HG02943 (cell line): ENCODE measurements at regions not wholly inside any gene's neighbourhood (a gene's known extent, or its start where the extent isn't known, plus 50 kb on each side); places are given as distances from the start of the nearest gene placed in this dataset.
"Not testable (repeated sequence)": the region's sequence is repeated elsewhere in the genome, so short reads cannot be mapped to it uniquely, and the experiment has no call there.

Experiments used
- ATAC-seq: cut with Tn5 transposase; IDR thresholded peaks from one replicate; pipeline ENCODE4 v1.9.1; 2021; ENCODE audit warnings: mild to moderate bottlenecking, low read depth, moderate library complexity; ENCODE audit not compliant: unreplicated experiment

DNA sequence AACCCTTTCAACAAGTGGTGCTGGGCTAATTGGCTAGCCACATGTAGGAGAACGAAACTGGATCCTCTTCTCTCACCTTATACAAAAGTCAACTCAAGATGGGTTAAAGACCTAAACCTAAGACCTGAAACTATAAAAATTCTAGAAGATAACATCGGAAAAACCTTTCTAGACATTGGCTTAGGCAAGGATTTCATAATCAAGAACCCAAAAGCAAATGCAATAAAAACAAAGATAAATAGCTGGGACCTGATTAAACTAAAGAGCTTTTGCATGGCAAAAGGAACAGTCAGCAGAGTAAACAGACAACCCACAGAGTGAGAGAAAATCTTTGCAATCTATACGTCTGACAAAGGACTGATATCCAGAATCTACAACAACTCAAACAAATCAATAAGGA, 571.1 kb downstream of the BNC2 start:
- ATAC-seq, result not testable (repeated sequence)

DNA sequence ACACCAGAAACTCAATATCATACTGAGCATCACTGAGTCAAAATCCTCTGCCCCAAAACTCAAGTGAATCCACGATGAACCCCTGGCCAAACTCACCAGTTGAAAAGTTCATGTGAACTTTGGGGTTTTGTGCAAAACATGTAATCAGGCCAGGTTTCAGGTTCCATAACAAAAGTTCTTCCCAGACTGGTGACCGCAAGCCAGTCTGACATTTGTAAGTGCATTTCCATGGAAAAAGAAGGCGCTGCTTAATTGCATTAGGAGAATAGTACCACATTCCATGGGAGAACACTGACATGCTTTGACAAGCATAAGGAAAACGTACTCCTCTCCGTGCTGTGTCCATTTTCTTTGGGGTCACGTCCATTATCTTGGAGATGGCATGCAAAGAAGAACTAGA, 567.0 kb downstream of the BNC2 start:
- ATAC-seq, result no peak

DNA sequence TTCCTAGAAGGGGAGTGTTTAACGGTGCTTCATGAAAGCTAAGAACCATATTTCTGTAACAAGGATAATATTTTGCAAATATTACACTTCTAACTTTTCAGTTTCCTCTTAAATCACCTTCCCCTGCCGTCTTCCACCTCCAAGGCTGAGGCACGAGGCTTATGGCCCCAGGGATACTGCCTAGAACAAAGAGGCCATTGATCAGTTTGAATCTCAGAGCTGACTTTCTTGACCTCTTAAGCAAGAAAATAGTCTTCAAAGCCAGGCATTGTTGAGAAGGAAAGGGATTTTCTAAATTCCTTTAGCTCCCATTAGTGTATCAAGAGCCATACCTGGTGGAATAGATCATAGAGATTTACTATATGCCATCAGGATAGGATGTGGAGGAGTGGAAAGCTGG, 566.2 kb downstream of the BNC2 start:
- ATAC-seq, result no peak

DNA sequence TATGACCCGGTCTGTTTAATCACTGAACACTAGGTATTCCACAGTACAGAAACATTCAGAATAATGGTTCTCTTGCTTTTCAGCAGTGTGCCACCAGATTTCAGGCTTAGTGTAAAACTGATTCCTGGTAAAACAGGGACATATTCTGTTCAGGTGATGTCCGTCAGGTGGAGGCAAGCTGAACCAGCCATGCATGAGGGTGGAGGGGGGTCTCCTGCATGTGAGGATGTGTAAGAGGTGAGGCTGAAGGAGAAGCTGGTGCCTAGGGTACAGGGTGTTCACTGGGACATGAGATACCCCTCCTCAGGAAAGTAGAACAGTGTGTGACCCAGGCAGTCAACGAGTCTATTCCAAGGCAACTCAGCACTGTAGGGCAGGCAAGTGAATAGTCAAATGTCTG, 563.9 kb downstream of the BNC2 start:
- no peak for ATAC-seq

DNA sequence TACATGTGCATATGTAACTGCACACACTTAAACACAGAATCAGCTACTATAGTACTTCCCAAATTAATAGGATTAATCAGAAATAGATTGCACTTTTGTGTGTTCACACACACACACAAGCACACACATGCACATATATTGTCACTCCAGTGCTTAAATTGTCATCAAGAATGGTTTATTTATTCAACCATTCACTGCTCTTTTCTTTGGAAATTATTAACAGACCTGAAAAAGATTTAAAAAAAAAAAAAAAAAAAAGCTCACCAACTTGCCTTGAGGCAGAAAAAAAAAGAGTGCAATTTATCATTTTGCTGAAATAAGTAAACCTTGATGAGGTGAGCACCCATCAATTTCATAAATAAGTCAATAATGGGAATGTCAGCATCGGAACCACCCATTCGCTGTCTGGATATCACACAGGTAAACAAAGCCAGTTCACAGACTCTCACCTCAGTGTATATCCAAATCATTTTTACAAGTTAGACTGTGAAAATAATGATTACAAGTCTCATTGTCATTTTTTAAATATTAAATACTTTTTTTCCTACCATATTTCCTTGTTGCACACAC, 562.8 kb downstream of the BNC2 start:
- no peak for ATAC-seq

DNA sequence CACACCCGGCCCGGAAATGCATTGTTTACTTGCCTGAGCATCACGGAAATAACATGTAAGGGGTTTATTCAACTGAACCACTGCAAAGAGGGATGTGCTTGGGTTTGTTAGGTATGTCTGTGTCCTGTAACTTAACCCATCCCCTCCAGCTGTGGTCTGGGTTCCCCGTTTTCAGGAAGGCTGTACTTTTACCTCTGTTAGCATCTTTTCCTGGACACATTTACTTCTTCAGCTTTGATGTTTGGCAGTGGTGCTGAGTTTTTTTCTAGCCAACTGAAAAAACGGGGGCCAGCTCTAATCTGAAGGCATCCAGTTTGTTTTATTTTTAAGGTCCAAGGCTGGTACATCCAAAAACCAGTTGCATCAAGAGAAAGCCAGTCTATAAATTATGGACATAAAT, 561.8 kb downstream of the BNC2 start:
- ATAC-seq, result no peak

DNA sequence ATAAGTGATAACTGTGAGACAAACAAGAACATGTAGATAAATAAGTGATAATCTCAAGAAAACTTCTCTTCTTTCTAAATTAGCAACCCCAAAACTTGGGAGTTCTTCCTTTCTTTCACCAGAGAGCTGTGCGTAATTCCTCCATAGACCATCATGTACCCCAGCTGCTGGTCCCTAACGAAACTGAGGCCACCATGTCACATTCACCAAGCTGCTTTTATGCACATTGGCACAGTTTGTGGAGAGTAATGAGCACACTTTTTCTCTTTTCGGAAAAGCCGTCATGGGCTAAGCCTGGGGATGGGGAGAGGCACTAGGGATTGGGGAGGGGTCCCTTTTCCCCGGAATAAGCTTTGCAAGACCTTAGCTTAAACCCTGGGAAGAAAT, 561.4 kb downstream of the BNC2 start:
- ATAC-seq, result no peak

DNA sequence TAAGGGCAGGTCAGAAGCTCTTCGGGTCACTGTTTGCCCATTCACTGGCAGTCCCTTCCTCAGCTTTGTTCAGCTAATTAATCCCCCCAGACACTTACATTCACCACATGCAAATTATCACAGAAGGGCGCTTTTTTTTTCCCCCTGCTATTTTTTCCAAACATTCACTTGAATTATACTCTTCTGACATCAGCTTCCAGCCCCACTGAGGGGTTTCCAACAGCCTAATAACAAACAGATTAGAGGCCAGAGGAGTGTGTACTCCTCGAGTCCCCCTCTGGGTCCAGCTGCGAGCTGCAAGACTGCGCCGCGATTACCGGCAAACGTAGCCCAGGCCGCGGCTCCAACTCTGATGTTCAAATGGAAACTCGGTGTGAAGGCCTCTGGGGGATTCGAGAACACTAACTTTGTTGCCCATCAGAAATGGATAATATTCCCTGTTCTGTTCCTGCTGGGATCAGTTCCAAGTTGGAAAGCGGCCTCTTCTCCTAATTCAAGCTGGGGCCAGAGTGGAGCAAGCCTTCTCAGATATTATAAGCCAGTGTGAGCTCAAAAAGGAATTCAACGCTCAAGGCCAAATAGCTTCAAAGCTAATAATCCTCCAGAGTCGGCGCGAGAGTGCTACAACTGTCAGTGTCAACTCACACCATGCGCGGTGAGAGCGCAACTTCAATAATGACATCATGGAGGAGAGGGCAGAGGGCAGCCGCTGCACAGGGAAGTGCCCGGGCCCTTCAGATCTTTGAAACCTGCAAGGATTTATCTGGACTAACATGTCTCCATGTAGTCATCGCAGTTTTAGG, 560.8 kb downstream of the BNC2 start:
- ATAC-seq, result no peak

DNA sequence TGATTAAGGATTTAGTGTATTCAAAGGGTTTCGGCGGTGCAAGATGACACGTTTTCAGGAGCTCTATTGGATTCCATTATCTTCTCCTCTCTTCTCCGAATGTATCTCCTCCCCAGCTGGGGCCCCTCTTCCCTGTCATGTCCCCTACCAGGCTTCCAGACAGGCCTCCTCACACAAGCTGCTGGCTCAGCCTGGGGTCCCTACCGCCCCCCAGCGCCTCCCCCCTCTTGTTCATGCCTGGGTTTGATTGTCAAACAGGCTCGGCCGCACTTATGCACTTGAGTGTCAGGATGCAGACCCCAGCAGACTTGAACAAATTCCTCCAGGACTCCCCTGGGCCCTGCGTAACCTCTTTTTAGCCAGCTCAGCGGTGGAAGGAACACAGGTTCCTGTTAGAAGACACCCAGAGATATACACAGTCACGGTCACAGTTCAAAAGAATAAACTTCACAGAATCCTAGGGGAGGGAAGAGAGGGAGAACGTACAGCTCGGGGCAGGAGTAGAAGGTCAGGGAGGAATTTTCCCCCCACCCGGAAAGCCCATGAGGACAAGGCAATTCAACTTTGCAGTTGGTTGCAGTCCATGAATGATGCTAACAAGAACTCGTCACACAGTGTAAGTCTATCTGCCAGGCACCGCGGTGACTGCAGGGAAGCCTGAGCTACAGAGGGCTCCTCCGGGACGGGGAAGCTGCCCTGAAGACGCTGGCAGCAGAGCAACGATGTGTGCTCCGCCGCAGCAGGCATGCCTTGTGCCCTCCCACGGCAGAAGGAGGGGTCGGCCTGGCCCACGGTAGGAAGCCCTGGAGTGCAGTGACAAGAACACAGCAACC, 560.0 kb downstream of the BNC2 start:
- ATAC-seq, result no peak

DNA sequence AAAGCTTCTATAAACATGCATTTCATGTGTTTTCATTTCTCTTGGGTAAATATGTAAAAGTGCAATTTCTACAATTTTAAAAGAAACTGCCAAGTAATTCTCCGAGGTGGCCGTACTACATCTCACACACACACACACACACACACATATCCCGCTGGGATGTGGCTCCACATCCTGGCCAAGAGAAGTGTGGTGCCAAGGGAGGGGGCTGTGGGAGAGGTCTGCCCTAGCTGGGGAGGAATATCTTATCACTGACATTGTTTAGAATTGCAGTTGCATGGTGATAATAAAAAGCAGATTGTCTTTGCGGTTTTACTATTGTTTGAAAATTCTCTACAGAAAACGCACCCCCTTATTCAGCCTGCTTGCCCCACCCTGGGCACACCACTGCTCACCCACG, 558.4 kb downstream of the BNC2 start:
- ATAC-seq, result no peak

DNA sequence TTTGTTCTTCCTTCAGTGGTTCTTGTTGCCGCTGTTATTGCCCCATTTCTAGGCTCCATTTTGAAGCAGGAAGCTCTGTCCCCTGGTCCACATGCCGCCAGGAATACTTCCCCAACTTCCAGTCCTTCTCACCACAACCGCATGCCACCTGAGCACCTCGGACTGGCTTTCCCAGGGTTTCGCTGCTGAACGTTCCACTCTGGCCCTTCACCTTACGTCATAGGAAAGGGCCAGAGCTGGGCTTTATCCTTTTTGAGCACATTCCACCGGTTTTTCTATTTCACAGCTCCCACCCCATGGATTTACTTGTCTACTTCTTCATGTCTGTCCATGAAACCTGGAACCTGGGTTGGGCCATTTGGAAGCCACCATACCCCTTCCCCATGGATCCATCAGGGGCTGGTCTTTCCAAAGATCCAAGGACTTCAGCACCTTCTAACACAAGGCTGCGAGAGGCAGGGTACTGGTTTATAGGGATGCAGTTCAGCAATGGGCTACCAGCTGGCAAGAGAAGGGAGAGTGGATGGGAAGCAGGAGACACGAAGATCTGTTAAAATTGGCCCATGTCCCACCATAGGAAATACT, 557.4 kb downstream of the BNC2 start:
- no peak for ATAC-seq

DNA sequence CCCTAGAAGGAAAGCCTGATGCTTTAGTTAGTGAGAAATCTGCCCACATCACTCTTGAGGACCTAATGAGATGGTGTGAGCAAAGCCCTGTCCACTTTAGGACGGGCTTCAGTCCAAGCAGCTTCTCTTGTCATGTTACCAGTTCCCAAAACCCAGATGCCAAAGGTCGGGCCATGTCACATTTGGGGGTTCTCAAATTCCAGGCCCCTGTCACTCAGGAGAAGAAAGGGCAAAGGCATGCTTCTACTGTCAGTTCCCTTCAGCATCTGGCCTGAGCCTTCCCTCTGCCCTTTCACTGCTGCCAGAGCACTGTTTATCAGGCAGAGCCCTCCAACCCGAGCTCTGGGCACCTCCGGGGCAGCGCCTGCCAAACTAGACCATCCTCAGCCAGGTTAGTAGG, 556.0 kb downstream of the BNC2 start:
- ATAC-seq, result no peak

DNA sequence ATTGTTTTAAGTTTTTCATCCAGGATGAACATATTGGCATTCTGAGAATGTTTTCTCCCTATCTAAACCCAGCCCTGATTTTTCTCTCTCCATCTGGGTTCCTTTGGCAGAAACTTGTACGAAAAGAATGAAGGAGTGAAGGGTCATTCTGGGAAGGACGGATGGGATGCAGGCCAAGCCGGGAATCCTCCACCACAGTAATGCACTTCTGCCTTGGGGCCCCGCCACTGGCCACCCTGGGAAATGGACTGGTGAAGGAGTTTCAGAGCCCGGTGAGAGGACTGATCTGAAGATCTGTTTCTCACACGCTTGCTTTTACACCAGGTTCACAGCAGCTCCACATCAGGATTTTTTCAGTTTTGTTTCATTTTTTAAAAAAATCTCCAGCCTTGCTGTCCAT, 554.8 kb downstream of the BNC2 start:
- ATAC-seq, result no peak

DNA sequence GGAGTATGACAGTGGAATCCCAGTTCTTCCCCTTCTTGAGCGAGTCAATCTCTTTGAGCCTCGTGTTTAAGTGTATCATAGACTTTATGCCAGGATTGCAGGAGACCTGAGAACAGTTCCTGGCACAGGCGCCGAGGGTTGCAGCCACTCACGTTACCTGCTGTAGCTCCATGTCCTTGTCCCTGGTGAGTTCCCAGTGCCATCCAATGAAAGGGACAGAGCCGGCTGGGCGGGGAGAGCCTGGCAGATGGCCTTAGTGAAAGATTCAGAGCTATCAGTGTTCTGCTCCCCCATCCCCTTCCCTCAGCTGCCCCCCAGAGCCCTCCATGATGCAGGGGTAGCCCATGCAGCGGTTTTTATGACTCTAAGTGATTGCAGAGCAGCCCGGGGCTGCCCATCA, 554.0 kb downstream of the BNC2 start:
- ATAC-seq, result no peak

DNA sequence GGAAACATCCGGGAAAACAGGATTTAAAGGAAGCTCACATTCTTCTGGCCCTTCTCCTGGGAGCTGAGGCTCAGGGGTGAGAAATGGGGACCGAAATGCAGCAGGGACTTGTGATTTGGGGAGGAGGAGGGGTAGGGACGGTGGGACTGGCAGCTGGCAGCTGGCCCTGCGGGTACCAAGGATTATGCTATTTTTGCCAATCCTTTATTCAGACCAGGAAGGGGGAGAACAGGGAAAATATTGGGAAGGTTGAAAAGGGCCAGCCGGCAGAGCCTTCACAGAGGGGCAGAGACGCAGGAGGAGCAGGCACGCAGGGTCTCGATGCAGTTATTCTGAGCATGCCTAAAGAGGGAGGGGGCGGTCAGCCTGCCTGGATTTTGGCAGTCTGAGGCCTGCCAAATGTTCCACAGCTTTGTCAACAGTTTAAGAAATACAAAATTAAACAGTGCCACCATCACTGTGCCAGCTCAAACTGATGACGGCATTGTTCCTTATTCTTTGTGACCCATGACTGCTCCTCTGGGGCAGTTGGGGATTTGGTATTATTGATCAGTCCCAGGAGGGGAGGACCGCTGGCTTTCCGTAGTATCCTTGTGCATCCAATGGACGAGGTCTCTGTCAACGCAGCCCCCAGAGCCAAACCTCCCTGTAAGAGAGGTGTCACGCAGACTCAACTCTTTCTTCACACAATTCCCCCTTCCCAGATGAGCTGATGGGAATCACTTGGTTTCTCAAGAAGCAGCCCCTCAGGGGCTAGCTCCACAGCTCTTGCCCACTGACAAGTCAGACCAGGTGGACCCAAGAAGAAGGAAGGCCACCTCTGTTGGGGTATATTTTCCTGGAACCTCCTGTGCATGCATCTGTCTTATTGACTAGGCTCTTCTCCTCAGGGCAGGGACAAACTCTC, 553.3 kb downstream of the BNC2 start:
- no peak for ATAC-seq

DNA sequence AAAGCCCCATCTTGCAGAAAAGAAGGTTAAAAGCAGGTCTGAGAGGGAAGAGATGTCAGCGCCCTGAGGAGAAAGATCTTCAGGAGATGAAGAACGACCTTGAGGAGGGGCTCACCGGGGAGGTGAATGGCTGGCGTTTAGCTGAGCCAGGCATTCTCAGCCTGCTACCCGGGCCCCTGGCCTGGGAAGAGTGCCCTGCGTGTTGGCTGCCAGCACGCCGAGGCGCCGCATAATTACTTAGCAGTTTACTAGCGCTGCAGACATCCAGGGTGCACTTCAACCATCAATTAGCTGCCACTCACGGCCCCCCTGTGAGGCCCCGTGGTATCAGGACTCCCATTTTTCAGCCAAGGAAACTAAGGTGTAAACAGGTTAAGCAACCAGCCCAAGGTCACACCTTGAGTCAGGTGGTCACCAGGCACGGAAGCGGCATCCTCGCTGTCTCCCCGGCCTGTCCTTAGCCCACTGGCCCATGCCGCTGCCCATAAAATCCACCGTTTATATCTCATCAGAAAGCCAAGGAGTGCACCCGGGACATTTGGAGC, 551.9 kb downstream of the BNC2 start:
- ATAC-seq, result no peak

DNA sequence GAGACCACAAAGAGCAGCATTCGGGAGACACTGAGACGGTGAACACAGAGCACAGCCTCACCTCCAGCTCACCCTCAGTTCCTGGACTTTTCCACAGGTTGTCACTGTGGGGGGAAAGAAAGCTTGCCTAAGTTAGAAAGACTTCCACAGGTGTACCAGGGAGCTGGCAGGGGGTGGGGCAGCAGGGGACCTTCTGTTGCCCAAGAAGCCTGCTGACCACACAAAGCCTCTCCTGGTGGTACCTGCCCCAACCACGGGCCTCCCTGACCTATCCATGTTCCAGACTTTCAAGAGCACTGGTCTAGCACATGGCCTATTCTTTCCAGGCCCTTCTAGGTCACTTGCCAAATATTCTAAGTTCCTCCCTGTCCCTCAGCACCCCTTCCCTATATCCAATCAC, 550.8 kb downstream of the BNC2 start:
- ATAC-seq, result no peak

DNA sequence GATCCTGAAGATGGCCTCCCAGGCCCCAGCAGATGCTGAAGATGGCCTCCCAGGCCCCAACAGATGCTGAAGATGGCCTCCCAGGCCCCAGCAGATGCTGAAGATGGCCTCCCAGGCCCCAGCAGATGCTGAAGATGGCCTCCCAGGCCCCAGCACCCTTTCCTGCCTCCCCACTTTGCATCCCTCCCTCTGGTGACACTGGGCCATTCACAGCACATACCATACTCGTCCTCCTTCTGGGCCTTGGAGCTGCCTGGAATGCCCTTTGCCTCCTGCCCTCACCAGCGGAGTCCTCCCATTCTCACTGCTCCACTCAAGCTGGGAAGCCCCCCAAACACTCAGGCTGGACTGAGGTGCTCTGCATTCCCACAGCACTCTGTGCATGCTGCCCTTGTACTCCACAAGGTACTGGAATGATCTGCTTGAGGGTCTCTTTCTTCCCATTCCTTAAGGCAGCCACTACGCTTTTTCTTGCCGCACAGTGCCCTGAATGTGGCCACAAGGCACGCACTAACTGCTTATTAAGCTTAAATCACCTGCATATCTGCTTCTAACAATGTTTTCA, 550.0 kb downstream of the BNC2 start:
- no peak for ATAC-seq

DNA sequence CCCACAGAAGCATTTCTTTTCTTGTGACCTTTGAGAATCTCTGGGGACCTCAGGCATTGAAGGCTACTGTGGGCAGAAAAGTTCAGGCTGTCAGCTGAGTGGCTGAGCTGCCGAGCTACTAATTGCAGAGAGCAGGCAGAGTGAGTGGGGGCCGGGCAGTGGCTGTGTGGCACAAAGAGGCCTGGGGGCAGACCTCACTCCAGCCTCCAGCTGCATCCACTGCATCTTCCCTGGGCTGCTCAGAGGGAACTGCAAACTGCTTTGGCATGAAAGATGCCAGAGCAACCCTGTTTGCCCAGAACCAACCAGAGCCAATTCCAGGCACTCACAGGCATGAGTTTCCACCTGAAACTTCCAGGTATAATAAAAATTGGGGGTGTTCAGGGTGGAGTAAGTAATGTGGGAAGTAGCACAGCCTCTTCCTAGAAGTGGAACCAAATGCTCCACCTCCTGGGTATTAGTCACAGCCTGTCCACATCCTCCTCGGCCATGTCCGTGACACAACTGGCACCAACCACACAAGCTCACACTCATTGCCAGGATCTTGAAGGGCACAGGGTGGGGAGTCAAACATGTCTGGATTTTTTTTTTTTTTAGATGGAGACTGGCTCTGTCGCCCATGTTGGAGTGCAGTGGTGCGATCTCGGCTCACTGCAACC, 548.9 kb downstream of the BNC2 start:
- no peak for ATAC-seq
